WERI-Rb-1 (cell line): ENCODE measurements at regions not wholly inside any gene's neighbourhood (a gene's known extent, or its start where the extent isn't known, plus 50 kb on each side); places are given as distances from the start of the nearest gene placed in this dataset.

ENCODE experiments used
- DNase-seq: peaks from one replicate; pipeline ENCODE4 v3.0.0-alpha.2; 2020
- H3K27ac ChIP-seq: fragments of 250-450 bp; sonication (Bioruptor Pico); 2 replicates; pipeline ENCODE4 v1.5.1; 2020; ENCODE audit warnings: mild to moderate bottlenecking, moderate library complexity
- H3K27me3 ChIP-seq: fragments of 250-450 bp; sonication (Bioruptor Pico); 2 replicates; pipeline ENCODE4 v1.5.1; 2021; ENCODE audit warnings: mild to moderate bottlenecking, low read depth, moderate library complexity; ENCODE audit not compliant: insufficient read depth, severe bottlenecking
- H3K36me3 ChIP-seq: fragments of 250-450 bp; sonication (Bioruptor Pico); 2 replicates; pipeline ENCODE4 v1.5.1; 2020; ENCODE audit warnings: mild to moderate bottlenecking, moderate library complexity
- H3K4me3 ChIP-seq: 2 replicates; pipeline ENCODE4 v1.5.1; 2011; ENCODE audit warnings: low read depth, mild to moderate bottlenecking, control low read depth, low read length
- H3K9me3 ChIP-seq: fragments of 250-450 bp; sonication (Bioruptor Pico); 2 replicates; pipeline ENCODE4 v1.5.1; 2021; ENCODE audit warnings: mild to moderate bottlenecking, moderate library complexity; ENCODE audit not compliant: severe bottlenecking
- CTCF ChIP-seq: IDR thresholded peaks from 2 replicates; pipeline ENCODE4 v1.5.1; 2011; ENCODE audit warnings: low read depth, mild to moderate bottlenecking, control low read depth, inconsistent platforms, low read length

- Histone ChIP-seq H3K4me3 (no peak overlapping the region), H3K27me3 (no peaks in the 10 kb centered on the region), H3K27ac (no peak overlapping the region), H3K36me3 (no peaks in the 10 kb centered on the region), H3K9me3 (no peaks in the 10 kb centered on the region)
- TF ChIP-seq CTCF: no peak
- no peak for DNase-seq
Measured at GRCh38 chr13:34864671-34865070, 77.4 kb upstream of the NBEA start.

GRCh38 chr13:34867590-34867989, 74.5 kb upstream of the NBEA start:
- Histone ChIP-seq H3K27me3 (no peaks in the 10 kb centered on the region), H3K4me3 (no peak overlapping the region), H3K36me3 (no peaks in the 10 kb centered on the region), H3K27ac (no peak overlapping the region), H3K9me3 (peaks cover 4% of the 10 kb centered on the region)
- no peak for TF ChIP-seq CTCF
- DNase-seq: no peak

- Histone ChIP-seq H3K4me3 (no peak overlapping the region), H3K27me3 (no peaks in the 10 kb centered on the region), H3K27ac (no peak overlapping the region), H3K36me3 (no peaks in the 10 kb centered on the region), H3K9me3 (peaks cover 4% of the 10 kb centered on the region)
- no peak for DNase-seq
- TF ChIP-seq CTCF: no peak
Measured at GRCh38 chr13:34868733-34869132, 73.3 kb upstream of the NBEA start.

- H3K4me3 ChIP-seq: no peak overlapping the region
- no peak for DNase-seq
- peaks cover 4% of the 10 kb centered on the region for H3K9me3 ChIP-seq
- no peak overlapping the region for H3K27ac ChIP-seq
- no peaks in the 10 kb centered on the region for H3K36me3 ChIP-seq
- no peak for TF ChIP-seq CTCF
- no peaks in the 10 kb centered on the region for H3K27me3 ChIP-seq
Measured at GRCh38 chr13:34869696-34870095, 72.4 kb upstream of the NBEA start.

- Histone ChIP-seq H3K36me3 (no peaks in the 10 kb centered on the region), H3K4me3 (no peak overlapping the region), H3K27me3 (no peaks in the 10 kb centered on the region), H3K27ac (no peak overlapping the region), H3K9me3 (no peaks in the 10 kb centered on the region)
- DNase-seq: no peak
- TF ChIP-seq CTCF: no peak
Measured at GRCh38 chr13:34878329-34878728, 63.7 kb upstream of the NBEA start.

- Histone ChIP-seq H3K36me3 (no peaks in the 10 kb centered on the region), H3K9me3 (no peaks in the 10 kb centered on the region), H3K27ac (no peak overlapping the region), H3K27me3 (no peaks in the 10 kb centered on the region), H3K4me3 (no peak overlapping the region)
- TF ChIP-seq CTCF: no peak
- DNase-seq: no peak
Measured at GRCh38 chr13:34879851-34880250, 62.2 kb upstream of the NBEA start.
